ENCODE measurements at regions not wholly inside any gene's neighbourhood (a gene's known extent, or its start where the extent isn't known, plus 50 kb on each side); places are given as distances from the start of the nearest gene placed in this dataset.

DNA sequence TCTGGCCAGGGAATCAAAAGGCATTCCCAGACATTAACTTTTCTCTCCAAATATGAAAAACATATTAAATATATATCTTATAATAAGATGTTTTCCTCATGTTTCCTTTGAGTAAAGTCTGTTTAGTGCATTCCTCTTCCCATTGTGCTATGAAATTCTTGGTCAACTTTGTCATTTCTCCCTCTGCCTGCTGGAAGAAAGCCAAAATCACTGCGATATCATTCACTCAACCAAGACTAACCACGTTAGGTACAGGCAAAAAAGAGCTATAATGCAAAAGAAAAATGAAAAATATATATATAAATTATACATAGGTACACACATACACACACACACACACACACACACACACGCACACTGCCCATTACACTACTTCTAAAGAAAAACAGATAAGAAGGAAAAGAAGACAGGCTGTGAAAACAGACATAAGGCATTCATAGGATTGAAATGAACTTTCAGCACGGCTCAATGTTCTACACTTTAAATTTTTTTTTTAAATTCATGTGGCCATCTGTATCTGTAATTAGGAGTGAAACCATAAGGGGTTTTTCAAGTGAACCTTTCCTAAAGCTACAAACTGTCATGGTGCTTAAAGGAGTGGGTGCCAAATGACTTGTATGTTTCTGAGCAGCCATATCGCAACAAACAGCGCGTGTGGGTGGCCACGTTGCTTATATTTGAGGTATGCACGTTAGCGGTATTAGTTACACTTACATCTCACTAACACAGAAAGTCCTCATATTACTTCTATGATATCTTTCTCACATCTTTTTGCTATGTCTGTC, 71.6 kb upstream of the PSMD7 start:
- no peaks in the 10 kb centered on the region for H3K36me3 ChIP-seq (ENCODE audit: low read depth, low read length)
- CTCF ChIA-PET, result no interaction called here
- no peaks in the 10 kb centered on the region for H3K79me2 ChIP-seq (ENCODE audit: low read length)
- no peak overlapping the region for H3K4me3 ChIP-seq (ENCODE audit: low read length)
- POLR2A ChIA-PET (ENCODE audit: unreplicated experiment), result no interaction called here
- no peak overlapping the region for H3K27ac ChIP-seq (ENCODE audit: low read length)
- no peak overlapping the region for H3K4me2 ChIP-seq (ENCODE audit: low read length)
- H4K20me1 ChIP-seq (ENCODE audit: low read length), result no peaks in the 10 kb centered on the region
- no peaks in the 10 kb centered on the region for H3K9me3 ChIP-seq (ENCODE audit: low read length)
- TF ChIP-seq EZH2phosphoT487 (IDR thresholded peaks at IDR 0.05; ENCODE audit: borderline replicate concordance, low read length) (no peak), EZH2 (IDR thresholded peaks at IDR 0.05; ENCODE audit: low read length, unreplicated experiment) (no peak)
- TF ChIP-seq, protein P1, sequence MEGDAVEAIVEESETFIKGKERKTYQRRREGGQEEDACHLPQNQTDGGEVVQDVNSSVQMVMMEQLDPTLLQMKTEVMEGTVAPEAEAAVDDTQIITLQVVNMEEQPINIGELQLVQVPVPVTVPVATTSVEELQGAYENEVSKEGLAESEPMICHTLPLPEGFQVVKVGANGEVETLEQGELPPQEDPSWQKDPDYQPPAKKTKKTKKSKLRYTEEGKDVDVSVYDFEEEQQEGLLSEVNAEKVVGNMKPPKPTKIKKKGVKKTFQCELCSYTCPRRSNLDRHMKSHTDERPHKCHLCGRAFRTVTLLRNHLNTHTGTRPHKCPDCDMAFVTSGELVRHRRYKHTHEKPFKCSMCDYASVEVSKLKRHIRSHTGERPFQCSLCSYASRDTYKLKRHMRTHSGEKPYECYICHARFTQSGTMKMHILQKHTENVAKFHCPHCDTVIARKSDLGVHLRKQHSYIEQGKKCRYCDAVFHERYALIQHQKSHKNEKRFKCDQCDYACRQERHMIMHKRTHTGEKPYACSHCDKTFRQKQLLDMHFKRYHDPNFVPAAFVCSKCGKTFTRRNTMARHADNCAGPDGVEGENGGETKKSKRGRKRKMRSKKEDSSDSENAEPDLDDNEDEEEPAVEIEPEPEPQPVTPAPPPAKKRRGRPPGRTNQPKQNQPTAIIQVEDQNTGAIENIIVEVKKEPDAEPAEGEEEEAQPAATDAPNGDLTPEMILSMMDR (conservative IDR thresholded peaks at IDR 0.05; ENCODE audit: low read depth, low read length), result no peak
- no peak overlapping the region for H3K9ac ChIP-seq (ENCODE audit: low read length)
- H3K27me3 ChIP-seq (ENCODE audit: low read length), result peaks cover 24% of the 10 kb centered on the region; the same call in 1 of the 2 replicates
- H3F3A ChIP-seq (ENCODE audit: low read length, unreplicated experiment), result no peaks in the 10 kb centered on the region
- H3K4me1 ChIP-seq (ENCODE audit: insufficient read depth, low read length), result no peaks in the 10 kb centered on the region
- ATAC-seq (no peak), DNase-seq (peak; percentile 28)
- no TSS peak for BruUV-seq (replicated peaks)
- H3K9me2 ChIP-seq (replicated peaks; ENCODE audit: low read length), result no peaks in the 10 kb centered on the region
- intact Hi-C loops (cut with micrococcal nuclease), result no loop called here
- H2AFZ ChIP-seq (ENCODE audit: low read length), result no peak overlapping the region

DNA sequence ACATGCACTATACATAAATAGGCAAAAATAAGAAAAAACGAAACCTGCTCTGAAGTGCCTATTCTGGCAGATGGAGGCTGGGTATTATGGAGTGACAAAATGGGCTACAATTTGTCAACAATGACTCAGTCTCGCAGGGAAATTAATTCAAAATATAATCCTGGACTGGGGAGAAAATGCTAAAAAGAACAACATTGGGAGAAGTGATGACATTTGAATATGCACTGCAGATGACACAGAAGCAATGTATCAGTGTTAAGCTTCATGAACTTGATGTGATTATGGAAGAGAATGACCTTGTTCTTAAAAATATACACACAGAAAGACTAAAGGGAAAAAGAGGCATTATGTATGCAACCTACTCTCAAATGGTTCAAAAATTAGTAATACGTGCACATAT, 74.8 kb upstream of the PSMD7 start:
- Histone ChIP-seq H3K27ac (ENCODE audit: low read length) (no peak overlapping the region), H3K4me1 (ENCODE audit: insufficient read depth, low read length) (no peaks in the 10 kb centered on the region), H3K4me3 (ENCODE audit: low read length) (no peak overlapping the region), H3F3A (ENCODE audit: low read length, unreplicated experiment) (no peaks in the 10 kb centered on the region), H3K9me3 (ENCODE audit: low read length) (no peaks in the 10 kb centered on the region), H3K36me3 (ENCODE audit: low read depth, low read length) (no peaks in the 10 kb centered on the region), H3K9me2 (replicated peaks; ENCODE audit: low read length) (no peaks in the 10 kb centered on the region), H4K20me1 (ENCODE audit: low read length) (no peaks in the 10 kb centered on the region), H3K4me2 (ENCODE audit: low read length) (no peak overlapping the region), H3K79me2 (ENCODE audit: low read length) (no peaks in the 10 kb centered on the region), H2AFZ (ENCODE audit: low read length) (no peak overlapping the region), H3K9ac (ENCODE audit: low read length) (no peak overlapping the region), H3K27me3 (ENCODE audit: low read length) (peaks cover 14% of the 10 kb centered on the region; the same call in 1 of the 2 replicates)
- DNase-seq (no peak), ATAC-seq (no peak)
- ChIA-PET CTCF (no interaction called here), POLR2A (ENCODE audit: unreplicated experiment) (no interaction called here)
- intact Hi-C loops (cut with micrococcal nuclease), result no loop called here
- no TSS peak for BruUV-seq (replicated peaks)
- TF ChIP-seq, protein P1 (conservative IDR thresholded peaks at IDR 0.05; ENCODE audit: low read depth, low read length), result no peak
- no peak for TF ChIP-seq EZH2phosphoT487 (IDR thresholded peaks at IDR 0.05; ENCODE audit: borderline replicate concordance, low read length)
- no peak for TF ChIP-seq EZH2 (IDR thresholded peaks at IDR 0.05; ENCODE audit: low read length, unreplicated experiment)

DNA sequence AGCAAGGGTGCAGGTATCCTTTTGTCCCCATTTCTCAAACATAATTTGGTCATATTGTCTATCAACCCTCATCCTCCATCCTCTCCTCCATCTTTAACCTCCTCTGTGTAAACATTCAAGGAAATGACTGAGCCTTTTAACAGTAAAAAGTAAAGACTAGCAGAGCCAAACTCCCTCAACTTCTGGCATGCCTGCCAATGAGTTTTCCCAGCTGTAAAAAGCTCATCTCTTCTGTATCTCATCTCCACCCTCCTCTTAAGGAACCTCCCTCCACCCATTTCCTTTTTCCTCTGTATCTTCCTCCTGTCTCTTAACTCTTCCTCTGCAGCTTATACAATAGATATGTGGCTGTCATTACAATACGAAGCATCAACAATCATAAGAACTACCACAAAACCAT, 76.9 kb upstream of the PSMD7 start:
- Histone ChIP-seq H3K27ac (ENCODE audit: low read length) (no peak overlapping the region), H3K4me1 (ENCODE audit: insufficient read depth, low read length) (no peaks in the 10 kb centered on the region), H4K20me1 (ENCODE audit: low read length) (no peaks in the 10 kb centered on the region), H3K9me2 (replicated peaks; ENCODE audit: low read length) (no peaks in the 10 kb centered on the region), H3K9ac (ENCODE audit: low read length) (no peak overlapping the region), H3K4me2 (ENCODE audit: low read length) (no peak overlapping the region), H3K36me3 (ENCODE audit: low read depth, low read length) (no peaks in the 10 kb centered on the region), H3K4me3 (ENCODE audit: low read length) (no peak overlapping the region), H3K79me2 (ENCODE audit: low read length) (no peaks in the 10 kb centered on the region), H3F3A (ENCODE audit: low read length, unreplicated experiment) (no peaks in the 10 kb centered on the region), H2AFZ (ENCODE audit: low read length) (no peak overlapping the region), H3K9me3 (ENCODE audit: low read length) (no peaks in the 10 kb centered on the region), H3K27me3 (ENCODE audit: low read length) (peaks cover 14% of the 10 kb centered on the region; the same call in 1 of the 2 replicates)
- ChIA-PET POLR2A (ENCODE audit: unreplicated experiment) (no interaction called here), CTCF (no interaction called here)
- TF ChIP-seq, protein P1 (conservative IDR thresholded peaks at IDR 0.05; ENCODE audit: low read depth, low read length), result no peak
- no peak for TF ChIP-seq EZH2 (IDR thresholded peaks at IDR 0.05; ENCODE audit: low read length, unreplicated experiment)
- TF ChIP-seq EZH2phosphoT487 (IDR thresholded peaks at IDR 0.05; ENCODE audit: borderline replicate concordance, low read length), result no peak
- intact Hi-C loops (cut with micrococcal nuclease), result no loop called here
- DNase-seq (no peak), ATAC-seq (no peak)
- no TSS peak for BruUV-seq (replicated peaks)

Measured in PC-3 (cell line).